ENCODE measurements at regions not wholly inside any gene's neighbourhood (a gene's known extent, or its start where the extent isn't known, plus 50 kb on each side); places are given as distances from the start of the nearest gene placed in this dataset.
"Not testable (repeated sequence)": the region's sequence is repeated elsewhere in the genome, so short reads cannot be mapped to it uniquely, and the experiment has no call there.

- no peak for ATAC-seq
- no peak overlapping the region for H3K4me3 Mint-ChIP-seq
- no peaks in the 10 kb centered on the region for H3K36me3 Mint-ChIP-seq
- H3K4me1 Mint-ChIP-seq: no peaks in the 10 kb centered on the region
- no peaks in the 10 kb centered on the region for H3K27me3 Mint-ChIP-seq
- H3K9me3 Mint-ChIP-seq: peaks cover 11% of the 10 kb centered on the region
- H3K27ac Mint-ChIP-seq: no peak overlapping the region
Measured at GRCh38 chr3:87498358-87499080, 222.1 kb upstream of the POU1F1 start.

- no peaks in the 10 kb centered on the region for H3K27me3 Mint-ChIP-seq
- no peaks in the 10 kb centered on the region for H3K4me1 Mint-ChIP-seq
- peaks cover 11% of the 10 kb centered on the region for H3K9me3 Mint-ChIP-seq
- no peak for ATAC-seq
- no peaks in the 10 kb centered on the region for H3K36me3 Mint-ChIP-seq
- no peak overlapping the region for H3K4me3 Mint-ChIP-seq
- no peak overlapping the region for H3K27ac Mint-ChIP-seq
Measured at GRCh38 chr3:87495938-87496337, 219.6 kb upstream of the POU1F1 start.

- H3K36me3 Mint-ChIP-seq: no peaks in the 10 kb centered on the region
- no peak overlapping the region for H3K27ac Mint-ChIP-seq
- no peaks in the 10 kb centered on the region for H3K4me1 Mint-ChIP-seq
- peaks cover 11% of the 10 kb centered on the region for H3K9me3 Mint-ChIP-seq
- ATAC-seq: no peak
- H3K27me3 Mint-ChIP-seq: no peaks in the 10 kb centered on the region
- no peak overlapping the region for H3K4me3 Mint-ChIP-seq
Measured at GRCh38 chr3:87494264-87494663, 217.9 kb upstream of the POU1F1 start.

- no peak overlapping the region for H3K4me3 Mint-ChIP-seq
- H3K9me3 Mint-ChIP-seq: peaks cover 11% of the 10 kb centered on the region
- ATAC-seq: no peak
- H3K27ac Mint-ChIP-seq: no peak overlapping the region
- no peaks in the 10 kb centered on the region for H3K27me3 Mint-ChIP-seq
- H3K36me3 Mint-ChIP-seq: no peaks in the 10 kb centered on the region
- H3K4me1 Mint-ChIP-seq: no peaks in the 10 kb centered on the region
Measured at GRCh38 chr3:87491843-87492242, 215.5 kb upstream of the POU1F1 start.

GRCh38 chr3:87489892-87490291, 213.5 kb upstream of the POU1F1 start:
- Mint-ChIP-seq H3K4me3 (no peak overlapping the region), H3K27me3 (no peaks in the 10 kb centered on the region), H3K9me3 (peaks cover 7% of the 10 kb centered on the region), H3K27ac (no peak overlapping the region), H3K36me3 (no peaks in the 10 kb centered on the region), H3K4me1 (no peaks in the 10 kb centered on the region)
- ATAC-seq: no peak

GRCh38 chr3:87488765-87489164, 212.4 kb upstream of the POU1F1 start:
- no peaks in the 10 kb centered on the region for H3K9me3 Mint-ChIP-seq
- H3K36me3 Mint-ChIP-seq: no peaks in the 10 kb centered on the region
- H3K4me3 Mint-ChIP-seq: no peak overlapping the region
- H3K4me1 Mint-ChIP-seq: no peaks in the 10 kb centered on the region
- ATAC-seq: no peak
- H3K27ac Mint-ChIP-seq: no peak overlapping the region
- H3K27me3 Mint-ChIP-seq: no peaks in the 10 kb centered on the region

- H3K36me3 Mint-ChIP-seq, H3K27ac Mint-ChIP-seq, H3K27me3 Mint-ChIP-seq, H3K4me1 Mint-ChIP-seq, H3K4me3 Mint-ChIP-seq, ATAC-seq, H3K9me3 Mint-ChIP-seq: not testable (repeated sequence)
Measured at GRCh38 chr3:87486635-87487034, 210.3 kb upstream of the POU1F1 start.

GRCh38 chr3:87486115-87486514, 209.7 kb upstream of the POU1F1 start:
- no peak overlapping the region for H3K27ac Mint-ChIP-seq
- H3K4me1 Mint-ChIP-seq: no peaks in the 10 kb centered on the region
- H3K36me3 Mint-ChIP-seq: no peaks in the 10 kb centered on the region
- H3K27me3 Mint-ChIP-seq: no peaks in the 10 kb centered on the region
- ATAC-seq: no peak
- no peak overlapping the region for H3K4me3 Mint-ChIP-seq
- H3K9me3 Mint-ChIP-seq: no peaks in the 10 kb centered on the region

GRCh38 chr3:87478716-87479115, 202.3 kb upstream of the POU1F1 start:
- ATAC-seq: no peak
- H3K27me3 Mint-ChIP-seq: no peaks in the 10 kb centered on the region
- no peaks in the 10 kb centered on the region for H3K4me1 Mint-ChIP-seq
- no peaks in the 10 kb centered on the region for H3K36me3 Mint-ChIP-seq
- no peak overlapping the region for H3K27ac Mint-ChIP-seq
- no peak overlapping the region for H3K4me3 Mint-ChIP-seq
- no peaks in the 10 kb centered on the region for H3K9me3 Mint-ChIP-seq

- Mint-ChIP-seq H3K4me1 (no peaks in the 10 kb centered on the region), H3K27ac (no peak overlapping the region), H3K4me3 (no peak overlapping the region), H3K27me3 (no peaks in the 10 kb centered on the region), H3K36me3 (no peaks in the 10 kb centered on the region), H3K9me3 (no peaks in the 10 kb centered on the region)
- no peak for ATAC-seq
Measured at GRCh38 chr3:87473944-87474343, 197.6 kb upstream of the POU1F1 start.

- H3K27me3 Mint-ChIP-seq: no peaks in the 10 kb centered on the region
- no peaks in the 10 kb centered on the region for H3K4me1 Mint-ChIP-seq
- no peak overlapping the region for H3K27ac Mint-ChIP-seq
- H3K4me3 Mint-ChIP-seq: no peak overlapping the region
- peaks cover 6% of the 10 kb centered on the region for H3K9me3 Mint-ChIP-seq
- no peak for ATAC-seq
- no peaks in the 10 kb centered on the region for H3K36me3 Mint-ChIP-seq
Measured at GRCh38 chr3:87468938-87469337, 192.6 kb upstream of the POU1F1 start.

GRCh38 chr3:87468235-87468634, 191.9 kb upstream of the POU1F1 start:
- no peak for ATAC-seq
- H3K4me3 Mint-ChIP-seq: no peak overlapping the region
- H3K4me1 Mint-ChIP-seq: no peaks in the 10 kb centered on the region
- H3K36me3 Mint-ChIP-seq: no peaks in the 10 kb centered on the region
- H3K9me3 Mint-ChIP-seq: peaks cover 6% of the 10 kb centered on the region
- no peaks in the 10 kb centered on the region for H3K27me3 Mint-ChIP-seq
- no peak overlapping the region for H3K27ac Mint-ChIP-seq

GRCh38 chr3:87462228-87462627, 185.8 kb upstream of the POU1F1 start:
- ATAC-seq: no peak
- no peak overlapping the region for H3K4me3 Mint-ChIP-seq

GRCh38 chr3:87461443-87461842, 185.1 kb upstream of the POU1F1 start:
- Mint-ChIP-seq H3K36me3 (no peaks in the 10 kb centered on the region), H3K27me3 (peaks cover 6% of the 10 kb centered on the region), H3K4me3 (no peak overlapping the region), H3K9me3 (peaks cover 11% of the 10 kb centered on the region), H3K27ac (no peak overlapping the region), H3K4me1 (no peaks in the 10 kb centered on the region)
- no peak for ATAC-seq

More at GRCh38 chr3:87462228-87462627, 185.8 kb upstream of the POU1F1 start:
- H3K9me3 Mint-ChIP-seq: peaks cover 11% of the 10 kb centered on the region
- H3K36me3 Mint-ChIP-seq: no peaks in the 10 kb centered on the region
- H3K27me3 Mint-ChIP-seq: no peaks in the 10 kb centered on the region
- H3K27ac Mint-ChIP-seq: no peak overlapping the region
- no peaks in the 10 kb centered on the region for H3K4me1 Mint-ChIP-seq

GRCh38 chr3:87461036-87461435, 184.7 kb upstream of the POU1F1 start:
- Mint-ChIP-seq H3K9me3 (peaks cover 9% of the 10 kb centered on the region), H3K4me3 (no peak overlapping the region), H3K36me3 (no peaks in the 10 kb centered on the region), H3K27me3 (peaks cover 10% of the 10 kb centered on the region), H3K4me1 (no peaks in the 10 kb centered on the region), H3K27ac (no peak overlapping the region)
- no peak for ATAC-seq

GRCh38 chr3:87448558-87448957, 172.2 kb upstream of the POU1F1 start:
- H3K9me3 Mint-ChIP-seq: peaks cover 7% of the 10 kb centered on the region
- no peaks in the 10 kb centered on the region for H3K36me3 Mint-ChIP-seq
- no peak overlapping the region for H3K27ac Mint-ChIP-seq
- H3K4me3 Mint-ChIP-seq: no peak overlapping the region
- ATAC-seq: no peak
- no peaks in the 10 kb centered on the region for H3K4me1 Mint-ChIP-seq
- H3K27me3 Mint-ChIP-seq: no peaks in the 10 kb centered on the region
